ENCODE measurements at regions not wholly inside any gene's neighbourhood (a gene's known extent, or its start where the extent isn't known, plus 50 kb on each side); places are given as distances from the start of the nearest gene placed in this dataset.

- no peaks in the 10 kb centered on the region for H3K4me1 ChIP-seq
- no peaks in the 10 kb centered on the region for H3K36me3 ChIP-seq
- intact Hi-C loops (cut with DNase I; ENCODE audit: low total_unique reads) (no loop called here), in situ Hi-C loops (cut with MboI; ENCODE audit: low sequenced_read_pairs in 4 of 4) (no loop called here)
- no peak overlapping the region for H3K27ac ChIP-seq
- H3K4me3 ChIP-seq: no peak overlapping the region
- TF ChIP-seq, protein P1, sequence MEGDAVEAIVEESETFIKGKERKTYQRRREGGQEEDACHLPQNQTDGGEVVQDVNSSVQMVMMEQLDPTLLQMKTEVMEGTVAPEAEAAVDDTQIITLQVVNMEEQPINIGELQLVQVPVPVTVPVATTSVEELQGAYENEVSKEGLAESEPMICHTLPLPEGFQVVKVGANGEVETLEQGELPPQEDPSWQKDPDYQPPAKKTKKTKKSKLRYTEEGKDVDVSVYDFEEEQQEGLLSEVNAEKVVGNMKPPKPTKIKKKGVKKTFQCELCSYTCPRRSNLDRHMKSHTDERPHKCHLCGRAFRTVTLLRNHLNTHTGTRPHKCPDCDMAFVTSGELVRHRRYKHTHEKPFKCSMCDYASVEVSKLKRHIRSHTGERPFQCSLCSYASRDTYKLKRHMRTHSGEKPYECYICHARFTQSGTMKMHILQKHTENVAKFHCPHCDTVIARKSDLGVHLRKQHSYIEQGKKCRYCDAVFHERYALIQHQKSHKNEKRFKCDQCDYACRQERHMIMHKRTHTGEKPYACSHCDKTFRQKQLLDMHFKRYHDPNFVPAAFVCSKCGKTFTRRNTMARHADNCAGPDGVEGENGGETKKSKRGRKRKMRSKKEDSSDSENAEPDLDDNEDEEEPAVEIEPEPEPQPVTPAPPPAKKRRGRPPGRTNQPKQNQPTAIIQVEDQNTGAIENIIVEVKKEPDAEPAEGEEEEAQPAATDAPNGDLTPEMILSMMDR (IDR thresholded peaks at IDR 0.05 in 4 of 5, conservative IDR thresholded peaks at IDR 0.05 in 1 of 5): no peak
- no peak for TF ChIP-seq POLR2A (IDR thresholded peaks at IDR 0.05)
- ATAC-seq: no peak
- no peaks in the 10 kb centered on the region for H3K27me3 ChIP-seq
- H3K9me3 ChIP-seq: no peaks in the 10 kb centered on the region
- DNase-seq: no peak
Measured at GRCh38 chr14:47772652-47773051, 97.2 kb upstream of the MDGA2 start.

- Histone ChIP-seq H3K9me3 (no peaks in the 10 kb centered on the region), H3K27ac (no peak overlapping the region), H3K4me1 (no peaks in the 10 kb centered on the region), H3K4me3 (no peak overlapping the region), H3K27me3 (no peaks in the 10 kb centered on the region), H3K36me3 (no peaks in the 10 kb centered on the region)
- no peak for TF ChIP-seq POLR2A (IDR thresholded peaks at IDR 0.05)
- TF ChIP-seq, protein P1 (IDR thresholded peaks at IDR 0.05 in 4 of 5, conservative IDR thresholded peaks at IDR 0.05 in 1 of 5): no peak
- no peak for DNase-seq
- in situ Hi-C loops (cut with MboI; ENCODE audit: low sequenced_read_pairs in 4 of 4): no loop called here
- no peak for ATAC-seq
- intact Hi-C loops (cut with DNase I; ENCODE audit: low total_unique reads): no loop called here
Measured at GRCh38 chr14:47763188-47763854, 87.9 kb upstream of the MDGA2 start.

DNA sequence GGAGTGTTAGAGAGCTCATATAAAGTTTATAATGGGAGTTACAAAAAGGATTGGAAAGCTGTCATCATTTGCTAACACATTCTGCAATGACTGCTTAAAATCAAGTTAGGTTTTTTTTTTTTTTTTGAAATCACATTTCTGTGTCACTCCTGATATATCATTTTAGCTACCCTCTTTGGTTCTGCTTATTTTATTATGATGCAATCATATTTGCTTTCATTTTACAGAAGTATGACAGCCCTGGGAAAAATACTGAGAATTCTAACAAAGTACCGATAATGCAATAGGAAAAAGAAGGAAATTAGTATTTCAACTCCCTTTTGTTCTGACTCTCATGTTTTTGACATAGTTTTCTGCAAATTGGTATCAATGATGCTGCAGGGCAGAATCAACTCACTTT is 71.6 kb upstream of the MDGA2 start:
- DNase-seq: no peak
- Histone ChIP-seq H3K4me3 (no peak overlapping the region), H3K27me3 (no peaks in the 10 kb centered on the region), H3K36me3 (no peaks in the 10 kb centered on the region), H3K9me3 (no peaks in the 10 kb centered on the region), H3K4me1 (no peaks in the 10 kb centered on the region), H3K27ac (no peak overlapping the region)
- TF ChIP-seq, protein P1 (IDR thresholded peaks at IDR 0.05 in 4 of 5, conservative IDR thresholded peaks at IDR 0.05 in 1 of 5): no peak
- no peak for TF ChIP-seq POLR2A (IDR thresholded peaks at IDR 0.05)
- intact Hi-C loops (cut with DNase I; ENCODE audit: low total_unique reads) (no loop called here), in situ Hi-C loops (cut with MboI; ENCODE audit: low sequenced_read_pairs in 4 of 4) (no loop called here)
- no peak for ATAC-seq

GRCh38 chr14:47744155-47744554 is 68.8 kb upstream of the MDGA2 start:
- no peak overlapping the region for H3K4me3 ChIP-seq
- intact Hi-C loops (cut with DNase I; ENCODE audit: low total_unique reads): no loop called here

More at GRCh38 chr14:47744155-47744554, 68.8 kb upstream of the MDGA2 start:
- Histone ChIP-seq H3K9me3 (no peaks in the 10 kb centered on the region), H3K36me3 (no peaks in the 10 kb centered on the region), H3K27me3 (no peaks in the 10 kb centered on the region), H3K4me1 (no peaks in the 10 kb centered on the region), H3K27ac (no peak overlapping the region)
- DNase-seq (no peak), ATAC-seq (no peak)
- TF ChIP-seq POLR2A (IDR thresholded peaks at IDR 0.05): no peak
- TF ChIP-seq, protein P1 (IDR thresholded peaks at IDR 0.05 in 4 of 5, conservative IDR thresholded peaks at IDR 0.05 in 1 of 5): no peak
- in situ Hi-C loops (cut with MboI; ENCODE audit: low sequenced_read_pairs in 4 of 4): no loop called here

Measured in gastrocnemius medialis (tissue), 4 donors.